ENCODE measurements at regions not wholly inside any gene's neighbourhood (a gene's known extent, or its start where the extent isn't known, plus 50 kb on each side); places are given as distances from the start of the nearest gene placed in this dataset.
"Not testable (repeated sequence)": the region's sequence is repeated elsewhere in the genome, so short reads cannot be mapped to it uniquely, and the experiment has no call there.

GRCh38 chrX:129007631-129008030 lies 515.7 kb downstream of the SMARCA1 start:
- H3K36me3 ChIP-seq (ENCODE audit: control insufficient read depth in 1 of 2, insufficient read depth in 2 of 2, low read length in 1 of 2), result no peaks in the 10 kb centered on the region
- no peaks in the 10 kb centered on the region for H3K4me1 ChIP-seq (ENCODE audit: control insufficient read depth in 1 of 2, insufficient read depth in 2 of 2, low read length in 2 of 2)
- 35 to 42% methylated on average over 3 of the region's 3 CpGs for WGBS, 2 donors
- intact Hi-C loops (cut with DNase I), result no loop called here
- no peak overlapping the region for H3K27ac ChIP-seq (ENCODE audit: low read depth in 1 of 2, low read length in 2 of 2)
- H3K4me3 ChIP-seq (ENCODE audit: low read length in 2 of 2), result no peak overlapping the region
- DNase-seq (no peak), ATAC-seq (ENCODE audit: low FRiP score) (no peak)
- H3K9me3 ChIP-seq (ENCODE audit: control insufficient read depth, low read length), result no peaks in the 10 kb centered on the region
- H3K27me3 ChIP-seq (ENCODE audit: control insufficient read depth in 1 of 2, insufficient read depth in 2 of 2, low read length in 1 of 2), result no peaks in the 10 kb centered on the region

- Histone ChIP-seq H3K9me3 (ENCODE audit: control insufficient read depth, low read length) (no peaks in the 10 kb centered on the region), H3K4me1 (ENCODE audit: control insufficient read depth in 1 of 2, insufficient read depth in 2 of 2, low read length in 2 of 2) (no peaks in the 10 kb centered on the region), H3K4me3 (ENCODE audit: low read length in 2 of 2) (no peak overlapping the region), H3K27me3 (ENCODE audit: control insufficient read depth in 1 of 2, insufficient read depth in 2 of 2, low read length in 1 of 2) (no peaks in the 10 kb centered on the region), H3K27ac (ENCODE audit: low read depth in 1 of 2, low read length in 2 of 2) (no peak overlapping the region), H3K36me3 (ENCODE audit: control insufficient read depth in 1 of 2, insufficient read depth in 2 of 2, low read length in 1 of 2) (no peaks in the 10 kb centered on the region)
- no peak for ATAC-seq (ENCODE audit: low FRiP score)
- intact Hi-C loops (cut with DNase I), result no loop called here
- DNase-seq, result no peak
- 37 to 47% methylated on average over 5 of the region's 5 CpGs for WGBS, 2 donors
Observed at GRCh38 chrX:129006491-129006890, 516.8 kb downstream of the SMARCA1 start.

DNA sequence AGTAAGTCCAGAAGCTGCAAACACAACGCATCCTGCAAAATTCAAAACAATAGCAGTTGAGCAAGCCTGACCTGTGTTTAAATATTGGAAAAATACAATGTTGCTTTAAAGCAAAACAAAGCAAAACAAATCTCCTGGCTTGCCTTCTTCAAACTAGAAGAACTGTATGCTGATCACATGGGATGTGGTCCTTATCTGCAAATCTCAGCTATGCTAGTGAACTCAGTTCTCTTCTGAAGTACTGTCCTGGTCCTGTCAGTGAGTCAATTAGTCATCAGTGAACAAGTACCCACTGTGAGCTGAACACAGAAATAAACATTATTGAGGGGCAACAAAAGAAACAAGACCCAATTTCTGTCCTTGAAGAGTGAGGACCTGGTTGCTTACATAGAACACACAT lies 522.5 kb downstream of the SMARCA1 start:
- ATAC-seq (ENCODE audit: low FRiP score), result no peak
- no peak overlapping the region for H3K27ac ChIP-seq (ENCODE audit: low read depth in 1 of 2, low read length in 2 of 2)

DNA sequence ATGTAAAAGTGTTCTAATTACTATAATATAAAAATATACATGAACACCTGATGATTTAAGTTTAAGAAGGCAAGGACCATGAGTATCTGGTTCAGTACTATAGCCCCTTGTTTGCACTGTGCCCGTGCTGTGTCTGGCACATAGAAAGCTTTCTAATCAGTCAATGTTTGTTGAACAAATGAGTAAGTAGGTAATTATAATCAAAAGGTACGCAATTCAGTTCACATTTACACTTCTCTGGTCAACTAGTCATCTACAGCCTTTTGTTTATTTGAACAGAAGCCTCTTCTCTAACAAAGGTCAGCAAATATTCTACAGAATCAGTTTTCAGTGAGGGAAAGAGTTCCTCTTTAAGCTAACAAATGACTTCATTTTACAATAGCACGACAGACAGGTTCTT lies 523.3 kb downstream of the SMARCA1 start:
- ATAC-seq (ENCODE audit: low FRiP score), result no peak

More for the DNA sequence above, 522.5 kb downstream of the SMARCA1 start:
- Histone ChIP-seq H3K27me3 (ENCODE audit: control insufficient read depth in 1 of 2, insufficient read depth in 2 of 2, low read length in 1 of 2) (no peaks in the 10 kb centered on the region), H3K9me3 (ENCODE audit: control insufficient read depth, low read length) (no peaks in the 10 kb centered on the region), H3K36me3 (ENCODE audit: control insufficient read depth in 1 of 2, insufficient read depth in 2 of 2, low read length in 1 of 2) (no peaks in the 10 kb centered on the region), H3K4me3 (ENCODE audit: low read length in 2 of 2) (no peak overlapping the region), H3K4me1 (ENCODE audit: control insufficient read depth in 1 of 2, insufficient read depth in 2 of 2, low read length in 2 of 2) (no peaks in the 10 kb centered on the region)
- 33 to 62% methylated on average over 1 of the region's 1 CpG for WGBS, 2 donors
- DNase-seq, result no peak
- intact Hi-C loops (cut with DNase I), result no loop called here

DNA sequence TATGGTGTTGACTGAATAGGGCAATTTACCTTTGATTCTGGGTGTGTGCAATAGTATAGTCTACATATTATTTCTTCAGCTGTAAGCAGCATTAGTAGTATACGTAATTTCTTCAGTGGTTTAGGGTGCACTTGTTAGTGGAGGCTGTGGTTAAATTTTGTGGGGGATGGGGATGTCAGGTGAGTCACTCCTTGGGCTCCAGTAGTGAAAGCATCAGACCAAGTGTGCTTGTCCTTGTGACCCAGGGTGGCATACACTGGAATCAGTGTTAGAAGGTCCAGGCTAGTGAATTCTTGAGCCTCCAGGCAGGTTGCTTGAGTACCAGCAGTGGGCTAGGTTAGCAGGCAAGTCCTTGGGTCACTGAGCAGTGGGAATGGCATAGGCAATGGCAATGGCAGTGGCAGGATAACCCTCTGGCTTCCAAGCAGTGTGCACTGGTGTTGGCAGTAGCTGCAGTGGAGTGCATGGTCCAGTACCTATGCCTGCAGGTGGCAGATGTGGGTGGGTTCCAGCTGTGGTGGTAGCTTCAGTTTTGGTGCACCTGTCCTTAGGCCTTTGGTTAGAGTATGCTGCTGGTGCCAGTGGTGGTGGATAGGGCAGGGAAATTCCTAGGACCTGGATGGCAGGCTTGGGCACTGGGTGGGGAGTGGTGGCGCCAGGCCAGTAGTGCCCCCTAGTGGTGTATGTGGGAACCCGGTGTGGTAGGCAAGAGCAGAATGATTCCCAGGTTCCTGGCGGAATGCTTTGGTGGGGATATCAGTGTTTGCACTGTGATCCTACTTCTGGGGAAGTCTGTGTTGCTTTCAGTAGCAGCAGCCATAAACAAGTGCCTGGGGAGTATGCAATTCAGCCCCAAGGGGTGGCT lies 531.0 kb downstream of the SMARCA1 start:
- ATAC-seq (ENCODE audit: low FRiP score), result no peak
- Histone ChIP-seq H3K4me3 (ENCODE audit: low read length in 2 of 2) (no peak overlapping the region), H3K36me3 (ENCODE audit: control insufficient read depth in 1 of 2, insufficient read depth in 2 of 2, low read length in 1 of 2) (no peaks in the 10 kb centered on the region), H3K4me1 (ENCODE audit: control insufficient read depth in 1 of 2, insufficient read depth in 2 of 2, low read length in 2 of 2) (no peaks in the 10 kb centered on the region), H3K27ac (ENCODE audit: low read depth in 1 of 2, low read length in 2 of 2) (no peak overlapping the region), H3K9me3 (ENCODE audit: control insufficient read depth, low read length) (no peaks in the 10 kb centered on the region), H3K27me3 (ENCODE audit: control insufficient read depth in 1 of 2, insufficient read depth in 2 of 2, low read length in 1 of 2) (no peaks in the 10 kb centered on the region)
- WGBS, 2 donors, result 58 to 91% methylated on average over 4 of the region's 4 CpGs
- DNase-seq, result no peak
- intact Hi-C loops (cut with DNase I), result no loop called here

More for the DNA sequence above, 523.3 kb downstream of the SMARCA1 start:
- H3K9me3 ChIP-seq (ENCODE audit: control insufficient read depth, low read length), result no peaks in the 10 kb centered on the region
- no peaks in the 10 kb centered on the region for H3K27me3 ChIP-seq (ENCODE audit: control insufficient read depth in 1 of 2, insufficient read depth in 2 of 2, low read length in 1 of 2)
- intact Hi-C loops (cut with DNase I), result no loop called here
- no peak overlapping the region for H3K27ac ChIP-seq (ENCODE audit: low read depth in 1 of 2, low read length in 2 of 2)
- H3K36me3 ChIP-seq (ENCODE audit: control insufficient read depth in 1 of 2, insufficient read depth in 2 of 2, low read length in 1 of 2), result no peaks in the 10 kb centered on the region
- H3K4me3 ChIP-seq (ENCODE audit: low read length in 2 of 2), result no peak overlapping the region
- no peak for DNase-seq
- 41 to 52% methylated on average over 3 of the region's 3 CpGs for WGBS, 2 donors
- no peaks in the 10 kb centered on the region for H3K4me1 ChIP-seq (ENCODE audit: control insufficient read depth in 1 of 2, insufficient read depth in 2 of 2, low read length in 2 of 2)

DNA sequence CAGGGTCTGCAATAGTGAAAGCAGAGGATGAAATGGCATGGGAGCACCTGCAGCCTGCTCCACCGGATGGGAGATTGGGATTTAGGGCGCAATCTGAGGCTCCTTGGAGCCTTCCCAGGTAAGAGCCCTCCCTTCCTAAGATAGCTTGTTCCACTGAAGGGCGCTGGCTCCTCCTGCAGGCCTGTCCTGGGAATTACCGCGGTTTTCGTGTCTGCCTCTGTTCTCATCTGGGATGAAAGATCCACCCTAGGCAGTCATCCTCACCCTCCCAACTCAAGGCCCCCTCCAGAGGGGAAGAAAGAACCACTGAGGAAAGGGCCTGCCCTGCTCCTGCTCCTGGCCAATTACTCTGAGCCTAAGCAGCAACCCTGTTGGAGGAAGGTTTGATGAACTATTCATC lies 547.5 kb downstream of the SMARCA1 start:
- WGBS, 2 donors, result 10 to 12% methylated on average over 6 of the region's 6 CpGs
- Histone ChIP-seq H3K27me3 (ENCODE audit: control insufficient read depth in 1 of 2, insufficient read depth in 2 of 2, low read length in 1 of 2) (no peaks in the 10 kb centered on the region), H3K9me3 (ENCODE audit: control insufficient read depth, low read length) (no peaks in the 10 kb centered on the region), H3K4me3 (ENCODE audit: low read length in 2 of 2) (no peak overlapping the region), H3K27ac (ENCODE audit: low read depth in 1 of 2, low read length in 2 of 2) (no peak overlapping the region), H3K4me1 (ENCODE audit: control insufficient read depth in 1 of 2, insufficient read depth in 2 of 2, low read length in 2 of 2) (no peaks in the 10 kb centered on the region), H3K36me3 (ENCODE audit: control insufficient read depth in 1 of 2, insufficient read depth in 2 of 2, low read length in 1 of 2) (no peaks in the 10 kb centered on the region)
- no peak for DNase-seq
- intact Hi-C loops (cut with DNase I), result no loop called here
- ATAC-seq (ENCODE audit: low FRiP score), result no peak

GRCh38 chrX:128973033-128973432 lies 550.3 kb downstream of the SMARCA1 start:
- Histone ChIP-seq H3K4me1 (ENCODE audit: control insufficient read depth in 1 of 2, insufficient read depth in 2 of 2, low read length in 2 of 2) (no peaks in the 10 kb centered on the region), H3K27ac (ENCODE audit: low read depth in 1 of 2, low read length in 2 of 2) (no peak overlapping the region), H3K4me3 (ENCODE audit: low read length in 2 of 2) (no peak overlapping the region), H3K27me3 (ENCODE audit: control insufficient read depth in 1 of 2, insufficient read depth in 2 of 2, low read length in 1 of 2) (no peaks in the 10 kb centered on the region), H3K9me3 (ENCODE audit: control insufficient read depth, low read length) (no peaks in the 10 kb centered on the region), H3K36me3 (ENCODE audit: control insufficient read depth in 1 of 2, insufficient read depth in 2 of 2, low read length in 1 of 2) (no peaks in the 10 kb centered on the region)
- intact Hi-C loops (cut with DNase I), result no loop called here
- DNase-seq, result no peak
- no peak for ATAC-seq (ENCODE audit: low FRiP score)
- WGBS, 2 donors, result 50 to 87% methylated on average over 3 of the region's 3 CpGs

DNA sequence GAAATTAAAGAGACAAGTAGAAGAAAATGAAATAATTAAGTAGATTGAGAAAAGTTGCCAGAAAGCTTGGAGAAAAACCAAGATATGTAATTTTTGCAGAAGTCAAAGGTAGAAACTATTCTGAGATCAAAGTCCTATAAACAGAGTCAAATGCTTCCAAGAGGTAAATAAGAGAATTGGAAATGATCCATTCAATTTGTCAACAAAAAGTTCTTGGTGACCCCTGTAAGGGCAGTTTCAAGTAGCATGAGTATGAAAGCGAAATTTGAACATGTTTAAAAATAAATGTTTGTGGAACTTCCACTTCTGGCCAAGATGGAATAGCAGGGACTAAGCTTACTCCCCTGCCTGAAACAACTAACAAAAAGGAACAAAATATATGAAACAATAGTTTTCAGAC lies 562.0 kb downstream of the SMARCA1 start:
- Histone ChIP-seq H3K4me3 (ENCODE audit: low read length in 2 of 2) (no peak overlapping the region), H3K36me3 (ENCODE audit: control insufficient read depth in 1 of 2, insufficient read depth in 2 of 2, low read length in 1 of 2) (no peaks in the 10 kb centered on the region), H3K27me3 (ENCODE audit: control insufficient read depth in 1 of 2, insufficient read depth in 2 of 2, low read length in 1 of 2) (no peaks in the 10 kb centered on the region), H3K9me3 (ENCODE audit: control insufficient read depth, low read length) (no peaks in the 10 kb centered on the region), H3K4me1 (ENCODE audit: control insufficient read depth in 1 of 2, insufficient read depth in 2 of 2, low read length in 2 of 2) (no peaks in the 10 kb centered on the region), H3K27ac (ENCODE audit: low read depth in 1 of 2, low read length in 2 of 2) (no peak overlapping the region)
- intact Hi-C loops (cut with DNase I), result no loop called here
- no peak for DNase-seq
- 39 to 82% methylated on average over 1 of the region's 1 CpG for WGBS, 2 donors
- no peak for ATAC-seq (ENCODE audit: low FRiP score)

- ATAC-seq (ENCODE audit: low FRiP score); H3K4me1 ChIP-seq (ENCODE audit: control insufficient read depth in 1 of 2, insufficient read depth in 2 of 2, low read length in 2 of 2); H3K27ac ChIP-seq (ENCODE audit: low read depth in 1 of 2, low read length in 2 of 2); H3K9me3 ChIP-seq (ENCODE audit: control insufficient read depth, low read length); H3K36me3 ChIP-seq (ENCODE audit: control insufficient read depth in 1 of 2, insufficient read depth in 2 of 2, low read length in 1 of 2); H3K27me3 ChIP-seq (ENCODE audit: control insufficient read depth in 1 of 2, insufficient read depth in 2 of 2, low read length in 1 of 2); DNase-seq; intact Hi-C loops (cut with DNase I); H3K4me3 ChIP-seq (ENCODE audit: low read length in 2 of 2): not testable (repeated sequence)
- 91 to 100% methylated on average over 1 of the region's 1 CpG for WGBS, 2 donors
Observed at GRCh38 chrX:128954697-128955096, 568.6 kb downstream of the SMARCA1 start.

All from aorta (tissue), 5 donors.